Stomach (tissue), 4 donors: ENCODE measurements at regions not wholly inside any gene's neighbourhood (a gene's known extent, or its start where the extent isn't known, plus 50 kb on each side); places are given as distances from the start of the nearest gene placed in this dataset.

Experiments
- CTCF ChIP-seq, 7 experiments: fragments of 450-650 bp in 4 of 7; fragments of 200-600 bp in 3 of 7; sonication (generic) in 3 of 7; IDR thresholded peaks; one replicate each; pipeline ENCODE4 v1.5.1; 2016 to 2019; ENCODE audit warnings: antibody characterized with exemption in 7 of 7, control low read depth in 2 of 7, mild to moderate bottlenecking in 1 of 7
- POLR2AphosphoS5 ChIP-seq, 3 donors: sonication (generic); formaldehyde crosslinking; IDR thresholded peaks; one replicate each; pipeline ENCODE4 v1.6.1; 2016; ENCODE audit warnings: antibody characterized with exemption in 3 of 3

GRCh38 chr2:128551435-128551834 is 232.8 kb upstream of the HS6ST1 start:
- TF ChIP-seq CTCF (IDR thresholded peaks at IDR 0.05) (no peak), POLR2AphosphoS5 (IDR thresholded peaks at IDR 0.05) (no peak)
